ENCODE measurements at regions not wholly inside any gene's neighbourhood (a gene's known extent, or its start where the extent isn't known, plus 50 kb on each side); places are given as distances from the start of the nearest gene placed in this dataset.

DNA sequence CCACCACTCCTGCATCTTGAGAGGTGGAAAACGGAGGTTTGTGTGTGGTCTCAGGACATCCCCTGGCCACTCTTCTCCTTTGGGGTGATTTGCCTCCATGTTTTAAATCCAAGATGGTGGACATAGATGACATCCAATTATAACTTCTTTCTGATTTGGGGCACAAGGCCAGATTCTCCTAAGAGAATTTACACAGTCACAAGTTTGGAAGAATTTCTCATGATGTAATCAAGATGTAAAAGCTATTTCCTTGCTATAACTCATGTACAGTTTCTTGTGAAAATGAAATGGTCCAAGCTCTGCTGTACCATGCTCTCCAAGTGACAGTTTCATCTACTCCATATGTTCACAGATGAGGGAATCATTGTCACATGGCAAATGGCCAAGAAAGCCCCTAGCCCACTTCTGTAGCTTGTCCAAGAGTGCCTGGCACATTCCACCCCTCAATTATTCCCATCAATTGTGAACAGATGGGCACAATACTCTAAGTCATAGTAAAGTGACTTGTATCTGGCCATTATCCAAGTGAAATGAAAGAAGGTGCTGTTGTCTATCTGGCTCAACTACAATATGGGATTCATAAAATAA, 134.6 kb upstream of the ROPN1 start:
- no peaks in the 10 kb centered on the region for H3K4me1 Mint-ChIP-seq (ENCODE audit: unreplicated experiment)
- DNase-seq (ENCODE audit: extremely low spot score, unreplicated experiment), result no peak
- H3K36me3 Mint-ChIP-seq (ENCODE audit: unreplicated experiment), result no peaks in the 10 kb centered on the region

DNA sequence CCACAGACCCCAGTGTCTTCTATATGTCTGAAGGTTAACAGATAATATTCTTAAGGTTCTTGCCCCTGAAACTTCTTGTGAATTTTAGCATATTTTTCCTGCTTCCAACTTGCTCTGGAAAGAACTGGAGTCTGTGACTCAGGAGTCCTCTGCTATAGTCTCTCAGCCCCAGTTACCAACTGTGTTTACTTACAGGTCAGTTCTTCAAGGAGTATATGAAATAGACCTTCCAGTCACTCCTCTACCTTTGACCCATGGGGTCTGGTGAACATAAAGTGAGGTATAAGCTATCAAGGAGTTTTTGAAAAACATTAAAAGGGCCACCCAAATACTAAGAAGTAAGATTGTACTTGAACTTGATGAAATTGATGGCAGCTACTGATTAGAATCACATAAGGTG, 139.2 kb upstream of the ROPN1 start:
- TF ChIP-seq, protein P1, sequence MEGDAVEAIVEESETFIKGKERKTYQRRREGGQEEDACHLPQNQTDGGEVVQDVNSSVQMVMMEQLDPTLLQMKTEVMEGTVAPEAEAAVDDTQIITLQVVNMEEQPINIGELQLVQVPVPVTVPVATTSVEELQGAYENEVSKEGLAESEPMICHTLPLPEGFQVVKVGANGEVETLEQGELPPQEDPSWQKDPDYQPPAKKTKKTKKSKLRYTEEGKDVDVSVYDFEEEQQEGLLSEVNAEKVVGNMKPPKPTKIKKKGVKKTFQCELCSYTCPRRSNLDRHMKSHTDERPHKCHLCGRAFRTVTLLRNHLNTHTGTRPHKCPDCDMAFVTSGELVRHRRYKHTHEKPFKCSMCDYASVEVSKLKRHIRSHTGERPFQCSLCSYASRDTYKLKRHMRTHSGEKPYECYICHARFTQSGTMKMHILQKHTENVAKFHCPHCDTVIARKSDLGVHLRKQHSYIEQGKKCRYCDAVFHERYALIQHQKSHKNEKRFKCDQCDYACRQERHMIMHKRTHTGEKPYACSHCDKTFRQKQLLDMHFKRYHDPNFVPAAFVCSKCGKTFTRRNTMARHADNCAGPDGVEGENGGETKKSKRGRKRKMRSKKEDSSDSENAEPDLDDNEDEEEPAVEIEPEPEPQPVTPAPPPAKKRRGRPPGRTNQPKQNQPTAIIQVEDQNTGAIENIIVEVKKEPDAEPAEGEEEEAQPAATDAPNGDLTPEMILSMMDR (IDR thresholded peaks at IDR 0.05), result no peak
- no peaks in the 10 kb centered on the region for H3K36me3 Mint-ChIP-seq (ENCODE audit: unreplicated experiment)
- DNase-seq (ENCODE audit: extremely low spot score, unreplicated experiment), result no peak
- no peaks in the 10 kb centered on the region for H3K4me1 Mint-ChIP-seq (ENCODE audit: unreplicated experiment)
- H3K9me3 Mint-ChIP-seq (ENCODE audit: unreplicated experiment), result no peaks in the 10 kb centered on the region
- H3K27ac Mint-ChIP-seq (ENCODE audit: unreplicated experiment), result no peak overlapping the region
- no peaks in the 10 kb centered on the region for H3K27me3 Mint-ChIP-seq (ENCODE audit: unreplicated experiment)
- no peak overlapping the region for H3K4me3 Mint-ChIP-seq (ENCODE audit: unreplicated experiment)

More for the DNA sequence above, 134.6 kb upstream of the ROPN1 start:
- Mint-ChIP-seq H3K4me3 (ENCODE audit: unreplicated experiment) (no peak overlapping the region), H3K27me3 (ENCODE audit: unreplicated experiment) (peaks cover 5% of the 10 kb centered on the region), H3K9me3 (ENCODE audit: unreplicated experiment) (no peaks in the 10 kb centered on the region), H3K27ac (ENCODE audit: unreplicated experiment) (no peak overlapping the region)
- TF ChIP-seq, protein P1 (IDR thresholded peaks at IDR 0.05), result no peak

DNA sequence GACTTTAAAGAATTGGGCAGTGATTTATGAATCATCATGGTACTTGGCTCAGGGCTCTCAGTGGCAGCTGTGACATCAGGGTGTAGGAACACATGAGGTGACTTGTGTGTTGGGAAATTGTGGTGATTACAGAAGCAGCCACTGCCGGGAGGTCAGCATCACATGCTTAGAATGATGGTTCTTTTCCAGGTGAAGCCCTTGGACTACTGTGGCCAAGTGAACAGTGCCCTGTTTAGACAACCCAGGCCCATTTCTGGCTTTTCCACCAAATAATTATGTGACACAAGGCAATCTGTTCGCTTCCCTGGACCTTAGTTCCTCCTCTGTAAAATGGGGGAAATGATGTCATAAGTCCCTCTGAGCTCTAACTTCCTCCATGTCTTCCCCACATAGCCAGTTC, 139.7 kb upstream of the ROPN1 start:
- no peak overlapping the region for H3K27ac Mint-ChIP-seq (ENCODE audit: unreplicated experiment)
- DNase-seq (ENCODE audit: extremely low spot score, unreplicated experiment), result no peak
- no peaks in the 10 kb centered on the region for H3K4me1 Mint-ChIP-seq (ENCODE audit: unreplicated experiment)
- no peaks in the 10 kb centered on the region for H3K27me3 Mint-ChIP-seq (ENCODE audit: unreplicated experiment)
- no peaks in the 10 kb centered on the region for H3K36me3 Mint-ChIP-seq (ENCODE audit: unreplicated experiment)
- TF ChIP-seq, protein P1 (IDR thresholded peaks at IDR 0.05), result no peak
- no peaks in the 10 kb centered on the region for H3K9me3 Mint-ChIP-seq (ENCODE audit: unreplicated experiment)
- no peak overlapping the region for H3K4me3 Mint-ChIP-seq (ENCODE audit: unreplicated experiment)

DNA sequence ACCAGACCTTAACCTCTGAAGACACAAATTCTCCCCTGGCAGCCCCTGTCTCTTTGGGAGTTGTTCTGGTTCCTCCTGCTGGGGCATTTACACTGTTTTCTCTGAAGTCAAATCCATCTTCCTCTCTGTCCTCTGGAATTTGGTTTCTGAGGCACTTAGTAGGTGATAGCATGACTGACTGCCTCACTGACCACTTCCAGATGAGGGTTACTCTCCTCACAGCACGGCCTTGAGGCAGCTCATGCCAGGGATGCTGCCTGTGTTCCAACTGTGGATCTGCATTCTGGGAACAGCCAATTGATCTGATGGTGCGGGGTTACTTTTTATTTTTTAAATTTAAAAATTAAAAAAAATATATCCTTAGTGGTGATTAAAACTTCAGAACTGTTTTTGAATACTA, 140.9 kb upstream of the ROPN1 start:
- Mint-ChIP-seq H3K27me3 (ENCODE audit: unreplicated experiment) (no peaks in the 10 kb centered on the region), H3K4me3 (ENCODE audit: unreplicated experiment) (no peak overlapping the region), H3K4me1 (ENCODE audit: unreplicated experiment) (no peaks in the 10 kb centered on the region), H3K9me3 (ENCODE audit: unreplicated experiment) (no peaks in the 10 kb centered on the region), H3K36me3 (ENCODE audit: unreplicated experiment) (no peaks in the 10 kb centered on the region), H3K27ac (ENCODE audit: unreplicated experiment) (no peak overlapping the region)
- DNase-seq (ENCODE audit: extremely low spot score, unreplicated experiment), result no peak
- TF ChIP-seq, protein P1 (IDR thresholded peaks at IDR 0.05), result no peak

DNA sequence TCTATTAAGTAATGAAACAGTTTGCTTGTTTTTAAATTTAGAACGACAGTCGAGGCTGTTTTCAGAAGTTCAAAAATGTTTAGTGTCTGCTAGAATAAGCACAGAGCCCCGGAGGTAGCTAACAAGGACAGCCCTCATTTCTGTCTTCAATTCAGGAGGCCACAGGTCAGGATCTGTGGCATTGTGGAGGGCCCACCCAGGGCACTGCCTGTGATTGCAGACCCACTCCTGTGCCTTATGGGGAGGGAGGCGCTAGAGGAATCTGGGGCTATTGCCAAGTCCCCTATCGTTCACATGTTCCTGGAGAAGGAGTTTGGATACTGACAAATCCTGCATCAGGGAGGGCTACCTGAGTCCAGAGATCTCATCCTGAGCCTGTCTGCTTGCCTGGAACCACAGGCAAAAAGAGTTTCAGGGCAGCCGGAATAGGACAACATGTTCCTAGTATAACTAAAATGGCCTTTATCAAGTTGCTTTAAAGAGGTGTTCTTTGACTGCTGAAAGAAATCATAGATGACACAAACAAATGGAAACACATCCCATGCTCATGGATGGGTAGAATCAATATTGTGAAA, 141.5 kb upstream of the ROPN1 start:
- Mint-ChIP-seq H3K4me1 (ENCODE audit: unreplicated experiment) (no peaks in the 10 kb centered on the region), H3K9me3 (ENCODE audit: unreplicated experiment) (no peaks in the 10 kb centered on the region), H3K36me3 (ENCODE audit: unreplicated experiment) (no peaks in the 10 kb centered on the region), H3K4me3 (ENCODE audit: unreplicated experiment) (no peak overlapping the region), H3K27ac (ENCODE audit: unreplicated experiment) (no peak overlapping the region), H3K27me3 (ENCODE audit: unreplicated experiment) (no peaks in the 10 kb centered on the region)
- TF ChIP-seq, protein P1 (IDR thresholded peaks at IDR 0.05), result no peak
- DNase-seq (ENCODE audit: extremely low spot score, unreplicated experiment), result no peak

All from osteocyte (in vitro differentiated cells).